KMS-11 (cell line): ENCODE measurements at regions not wholly inside any gene's neighbourhood (a gene's known extent, or its start where the extent isn't known, plus 50 kb on each side); places are given as distances from the start of the nearest gene placed in this dataset.

Source experiments
- H2AFZ ChIP-seq: fragments of 200-600 bp; sonication (generic); 2 replicates; pipeline ENCODE4 v1.6.1; 2016; ENCODE audit warnings: antibody characterized with exemption, mixed run types, low read depth
- H3K27ac ChIP-seq: fragments of 200-600 bp; sonication (generic); 2 replicates; pipeline ENCODE4 v1.6.1; 2016; ENCODE audit warnings: mild to moderate bottlenecking, mixed run types
- H3K27me3 ChIP-seq: fragments of 200-600 bp; sonication (generic); 2 replicates; pipeline ENCODE4 v1.6.1; 2017; ENCODE audit warnings: mild to moderate bottlenecking, low read depth, mixed run types, moderate library complexity; ENCODE audit not compliant: insufficient read depth
- H3K36me3 ChIP-seq: fragments of 200-600 bp; sonication (generic); 2 replicates; pipeline ENCODE4 v1.6.1; 2017; ENCODE audit warnings: mild to moderate bottlenecking, mixed run types; ENCODE audit not compliant: insufficient read depth
- H3K4me1 ChIP-seq: fragments of 200-600 bp; sonication (generic); 2 replicates; pipeline ENCODE4 v1.6.1; 2016; ENCODE audit warnings: mild to moderate bottlenecking, low read depth, mixed run types; ENCODE audit not compliant: poor library complexity, severe bottlenecking
- H3K4me2 ChIP-seq: fragments of 200-600 bp; sonication (generic); 2 replicates; pipeline ENCODE4 v1.7.0; 2016; ENCODE audit warnings: mild to moderate bottlenecking, mixed run types
- H3K4me3 ChIP-seq: fragments of 200-600 bp; sonication (generic); IDR thresholded peaks from 2 replicates; pipeline ENCODE4 v1.6.1; 2017; ENCODE audit warnings: low read depth, low read length, mixed read lengths; ENCODE audit not compliant: insufficient read depth
- H3K79me2 ChIP-seq: fragments of 200-600 bp; sonication (generic); 2 replicates; pipeline ENCODE4 v1.6.1; 2016; ENCODE audit warnings: low read depth, mixed run types; ENCODE audit not compliant: insufficient read depth
- H3K9ac ChIP-seq: fragments of 200-600 bp; sonication (generic); 2 replicates; pipeline ENCODE4 v1.6.1; 2016; ENCODE audit warnings: mild to moderate bottlenecking, mixed run types
- H4K20me1 ChIP-seq: fragments of 200-600 bp; sonication (generic); 2 replicates; pipeline ENCODE4 v1.6.1; 2016; ENCODE audit warnings: mild to moderate bottlenecking, mixed run types; ENCODE audit not compliant: insufficient read depth
- TF ChIP-seq, protein P1 (sequence below): fragments of 200-600 bp; sonication (generic); conservative IDR thresholded peaks from 2 replicates; pipeline ENCODE4 v1.6.1; 2017; ENCODE audit warnings: low read depth, mild to moderate bottlenecking, antibody characterized with exemption, low read length, moderate library complexity, mixed read lengths

DNA sequence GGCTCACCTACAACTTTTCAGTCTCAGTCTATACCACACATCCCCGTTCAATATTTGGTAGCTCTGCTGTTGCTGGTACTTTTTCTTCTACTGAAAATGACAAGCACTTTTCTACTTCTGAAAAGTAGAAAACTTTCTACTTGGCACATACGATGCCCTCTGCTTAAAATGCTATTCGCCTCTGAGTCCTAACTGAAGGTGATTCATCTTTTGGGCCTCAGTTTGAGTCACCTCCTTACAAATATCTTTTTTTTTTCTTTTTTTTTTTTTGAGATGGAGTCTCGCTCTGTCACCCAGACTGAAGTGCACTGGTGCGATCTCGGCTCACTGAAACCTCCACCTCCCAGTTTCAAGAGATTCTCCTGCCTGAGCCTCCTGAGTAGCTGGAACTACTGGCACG is 136.0 kb upstream of the CYYR1 start:
- no peak overlapping the region for H3K4me2 ChIP-seq
- TF ChIP-seq, protein P1, sequence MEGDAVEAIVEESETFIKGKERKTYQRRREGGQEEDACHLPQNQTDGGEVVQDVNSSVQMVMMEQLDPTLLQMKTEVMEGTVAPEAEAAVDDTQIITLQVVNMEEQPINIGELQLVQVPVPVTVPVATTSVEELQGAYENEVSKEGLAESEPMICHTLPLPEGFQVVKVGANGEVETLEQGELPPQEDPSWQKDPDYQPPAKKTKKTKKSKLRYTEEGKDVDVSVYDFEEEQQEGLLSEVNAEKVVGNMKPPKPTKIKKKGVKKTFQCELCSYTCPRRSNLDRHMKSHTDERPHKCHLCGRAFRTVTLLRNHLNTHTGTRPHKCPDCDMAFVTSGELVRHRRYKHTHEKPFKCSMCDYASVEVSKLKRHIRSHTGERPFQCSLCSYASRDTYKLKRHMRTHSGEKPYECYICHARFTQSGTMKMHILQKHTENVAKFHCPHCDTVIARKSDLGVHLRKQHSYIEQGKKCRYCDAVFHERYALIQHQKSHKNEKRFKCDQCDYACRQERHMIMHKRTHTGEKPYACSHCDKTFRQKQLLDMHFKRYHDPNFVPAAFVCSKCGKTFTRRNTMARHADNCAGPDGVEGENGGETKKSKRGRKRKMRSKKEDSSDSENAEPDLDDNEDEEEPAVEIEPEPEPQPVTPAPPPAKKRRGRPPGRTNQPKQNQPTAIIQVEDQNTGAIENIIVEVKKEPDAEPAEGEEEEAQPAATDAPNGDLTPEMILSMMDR: no peak
- no peak overlapping the region for H3K9ac ChIP-seq
- no peaks in the 10 kb centered on the region for H3K79me2 ChIP-seq
- no peaks in the 10 kb centered on the region for H3K36me3 ChIP-seq
- no peak overlapping the region for H3K27ac ChIP-seq
- no peaks in the 10 kb centered on the region for H4K20me1 ChIP-seq
- H3K4me1 ChIP-seq: no peaks in the 10 kb centered on the region
- no peak overlapping the region for H2AFZ ChIP-seq
- no peaks in the 10 kb centered on the region for H3K27me3 ChIP-seq
- no peak overlapping the region for H3K4me3 ChIP-seq

DNA sequence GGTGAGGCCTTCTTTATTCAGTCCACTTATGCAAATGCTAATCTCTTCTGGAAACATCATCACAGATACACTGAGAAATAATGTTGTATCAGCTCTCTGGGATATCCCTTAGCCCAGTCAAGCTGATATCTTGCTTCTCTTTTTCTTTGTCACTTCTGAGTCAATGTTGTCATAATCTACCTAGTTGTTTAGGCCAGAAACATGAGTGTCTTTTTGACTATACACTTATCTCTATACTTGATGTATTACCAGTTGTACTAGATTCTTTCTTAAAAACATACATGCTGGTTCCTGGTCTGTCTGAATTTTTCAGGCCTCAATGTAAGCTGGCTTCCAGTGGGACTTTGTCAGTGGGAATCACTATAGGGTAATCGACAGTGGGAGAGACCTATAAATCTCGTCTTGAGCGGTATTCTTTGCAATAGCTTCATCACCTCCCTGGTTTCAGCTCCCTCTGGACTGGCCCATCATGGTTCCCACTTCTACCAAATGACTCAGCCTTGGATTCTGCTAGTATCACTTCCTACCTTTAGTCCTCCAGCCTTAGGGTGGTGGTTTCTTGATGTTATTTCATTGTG is 135.2 kb upstream of the CYYR1 start:
- no peaks in the 10 kb centered on the region for H3K79me2 ChIP-seq
- H3K9ac ChIP-seq: no peak overlapping the region
- TF ChIP-seq, protein P1: no peak
- no peaks in the 10 kb centered on the region for H3K36me3 ChIP-seq
- H2AFZ ChIP-seq: no peak overlapping the region
- no peaks in the 10 kb centered on the region for H3K27me3 ChIP-seq
- no peak overlapping the region for H3K27ac ChIP-seq
- no peak overlapping the region for H3K4me2 ChIP-seq
- H3K4me1 ChIP-seq: no peaks in the 10 kb centered on the region
- no peaks in the 10 kb centered on the region for H4K20me1 ChIP-seq
- H3K4me3 ChIP-seq: no peak overlapping the region

DNA sequence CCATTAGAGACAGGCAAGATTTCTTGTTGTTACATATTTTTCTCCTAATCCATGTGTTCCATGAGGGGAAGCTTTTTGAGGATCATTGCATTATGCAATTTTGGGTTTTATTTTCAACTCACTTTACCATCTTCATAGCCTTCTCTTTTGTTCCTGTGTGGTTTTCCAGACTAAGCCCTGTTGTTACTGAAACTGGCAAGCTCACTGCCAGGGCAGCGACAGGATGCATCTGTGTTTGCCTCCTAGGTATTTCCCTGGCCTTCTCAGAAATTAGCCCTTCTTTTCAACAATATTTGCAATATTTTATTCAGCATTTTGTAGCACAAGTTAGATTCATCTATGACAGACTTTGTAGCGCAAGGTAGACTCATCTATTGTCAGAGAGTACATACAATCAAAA is 134.2 kb upstream of the CYYR1 start:
- TF ChIP-seq, protein P1: no peak

DNA sequence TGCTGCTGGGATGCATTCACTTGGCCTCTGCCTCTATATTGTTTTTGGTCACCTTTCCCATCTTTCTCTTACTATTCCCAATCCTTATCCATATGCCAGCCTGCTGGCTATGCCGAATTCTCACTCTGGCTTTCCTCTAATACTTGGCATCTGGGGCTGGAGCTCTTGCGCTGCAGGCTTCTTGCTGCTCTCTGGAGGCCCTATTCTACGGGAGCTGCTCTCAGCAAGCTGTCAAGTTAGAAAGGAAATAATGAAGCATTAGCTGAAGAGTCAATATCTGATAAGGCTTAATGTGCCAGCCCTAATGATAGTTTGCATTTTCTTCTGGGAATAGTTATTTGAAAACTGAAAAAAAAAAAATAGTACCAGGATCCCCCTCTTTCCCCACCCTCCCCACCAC is 125.3 kb upstream of the CYYR1 start:
- H3K4me3 ChIP-seq: no peak overlapping the region

More for the DNA sequence above, 134.2 kb upstream of the CYYR1 start:
- Histone ChIP-seq H3K4me2 (no peak overlapping the region), H3K27ac (no peak overlapping the region), H4K20me1 (no peaks in the 10 kb centered on the region), H3K79me2 (no peaks in the 10 kb centered on the region), H3K4me3 (no peak overlapping the region), H3K36me3 (no peaks in the 10 kb centered on the region), H2AFZ (no peak overlapping the region), H3K9ac (no peak overlapping the region), H3K4me1 (no peaks in the 10 kb centered on the region), H3K27me3 (no peaks in the 10 kb centered on the region)

More for the DNA sequence above, 125.3 kb upstream of the CYYR1 start:
- Histone ChIP-seq H3K79me2 (no peaks in the 10 kb centered on the region), H4K20me1 (no peaks in the 10 kb centered on the region), H3K4me1 (no peaks in the 10 kb centered on the region), H3K36me3 (no peaks in the 10 kb centered on the region), H3K27me3 (no peaks in the 10 kb centered on the region), H2AFZ (no peak overlapping the region), H3K9ac (no peak overlapping the region), H3K27ac (no peak overlapping the region), H3K4me2 (no peak overlapping the region)
- TF ChIP-seq, protein P1: no peak
